ENCODE measurements at regions not wholly inside any gene's neighbourhood (a gene's known extent, or its start where the extent isn't known, plus 50 kb on each side); places are given as distances from the start of the nearest gene placed in this dataset.

- no peak overlapping the region for H3K27ac ChIP-seq
- DNase-seq (ENCODE audit: low spot score) = no peak
- ChIA-PET CTCF (no interaction called here), POLR2A (ENCODE audit: low non-redundant PET) (no interaction called here)
- no peak for TF ChIP-seq CTCF (conservative IDR thresholded peaks at IDR 0.05; ENCODE audit: low read depth)
Observed at GRCh38 chr18:47418746-47419145, 167.3 kb upstream of the SKOR2 start.

- CTCF ChIA-PET = no interaction called here
- POLR2A ChIA-PET (ENCODE audit: low non-redundant PET) = no interaction called here
- DNase-seq (ENCODE audit: low spot score) = no peak
Observed at GRCh38 chr18:47417807-47418206, 166.3 kb upstream of the SKOR2 start.

GRCh38 chr18:47415881-47416280 lies 164.4 kb upstream of the SKOR2 start:
- ChIA-PET POLR2A (ENCODE audit: low non-redundant PET) (no interaction called here), CTCF (no interaction called here)
- DNase-seq (ENCODE audit: low spot score) = no peak
- H3K27ac ChIP-seq = no peak overlapping the region
- no peak for TF ChIP-seq CTCF (conservative IDR thresholded peaks at IDR 0.05; ENCODE audit: low read depth)

More at GRCh38 chr18:47417807-47418206, 166.3 kb upstream of the SKOR2 start:
- no peak for TF ChIP-seq CTCF (conservative IDR thresholded peaks at IDR 0.05; ENCODE audit: low read depth)
- H3K27ac ChIP-seq = no peak overlapping the region

GRCh38 chr18:47413327-47413726 lies 161.9 kb upstream of the SKOR2 start:
- TF ChIP-seq CTCF (conservative IDR thresholded peaks at IDR 0.05; ENCODE audit: low read depth) = no peak
- ChIA-PET CTCF (interaction anchor here (0.7 kb wide), 1 partner anchor 24 kb away, joined by 3 read pairs; no protein-coding TSS in a partner anchor), POLR2A (ENCODE audit: low non-redundant PET) (no interaction called here)
- no peak overlapping the region for H3K27ac ChIP-seq
- DNase-seq (ENCODE audit: low spot score) = no peak

- CTCF ChIA-PET = interaction anchor here (0.7 kb wide), 1 partner anchor 24 kb away, joined by 3 read pairs; no protein-coding TSS in a partner anchor
- no peak for TF ChIP-seq CTCF (conservative IDR thresholded peaks at IDR 0.05; ENCODE audit: low read depth)
Observed at GRCh38 chr18:47412924-47413323, 161.5 kb upstream of the SKOR2 start.

GRCh38 chr18:47411159-47411558 lies 159.7 kb upstream of the SKOR2 start:
- H3K27ac ChIP-seq = no peak overlapping the region
- ChIA-PET POLR2A (ENCODE audit: low non-redundant PET) (no interaction called here), CTCF (no interaction called here)
- TF ChIP-seq CTCF (conservative IDR thresholded peaks at IDR 0.05; ENCODE audit: low read depth) = no peak
- no peak for DNase-seq (ENCODE audit: low spot score)

More at GRCh38 chr18:47412924-47413323, 161.5 kb upstream of the SKOR2 start:
- POLR2A ChIA-PET (ENCODE audit: low non-redundant PET) = no interaction called here
- DNase-seq (ENCODE audit: low spot score) = no peak
- H3K27ac ChIP-seq = no peak overlapping the region

- no peak for TF ChIP-seq CTCF (conservative IDR thresholded peaks at IDR 0.05; ENCODE audit: low read depth)
- DNase-seq (ENCODE audit: low spot score) = no peak
- CTCF ChIA-PET = no interaction called here
- POLR2A ChIA-PET (ENCODE audit: low non-redundant PET) = no interaction called here
- H3K27ac ChIP-seq = no peak overlapping the region
Observed at GRCh38 chr18:47410139-47410538, 158.7 kb upstream of the SKOR2 start.

All from RWPE1 (cell line).